ENCODE measurements at regions not wholly inside any gene's neighbourhood (a gene's known extent, or its start where the extent isn't known, plus 50 kb on each side); places are given as distances from the start of the nearest gene placed in this dataset.

GRCh38 chr2:41000374-41000773, 548.5 kb upstream of the SLC8A1 start:
- ChIA-PET CTCF (no interaction called here), POLR2A (no interaction called here)
- DNase-seq (ENCODE audit: low read depth in 1 of 2, low spot score in 1 of 2) (no peak), FAIRE-seq (no peak), ATAC-seq (no peak)
- TF ChIP-seq CTCF (IDR thresholded peaks at IDR 0.05), result no peak
- TF ChIP-seq ATOH8 (CRISPR knock-in tag; IDR thresholded peaks at IDR 0.05; ENCODE audit: low read depth), result no peak
- no peak for TF ChIP-seq POLR2A (IDR thresholded peaks at IDR 0.05; ENCODE audit: low read length)
- TF ChIP-seq RARB (CRISPR knock-in tag; IDR thresholded peaks at IDR 0.05), result no peak
- TF ChIP-seq FOSB (CRISPR knock-in tag; IDR thresholded peaks at IDR 0.05), result no peak
- TF ChIP-seq TP53 (CRISPR knock-in tag; IDR thresholded peaks at IDR 0.05), result no peak
- no peak for TF ChIP-seq CBX2 (IDR thresholded peaks at IDR 0.05; ENCODE audit: borderline replicate concordance, low read depth)
- TF ChIP-seq RAD21 (conservative IDR thresholded peaks at IDR 0.05 in 1 of 2, IDR thresholded peaks at IDR 0.05 in 1 of 2), result no peak
- no peak for TF ChIP-seq HOXB5 (CRISPR knock-in tag; IDR thresholded peaks at IDR 0.05)
- TF ChIP-seq JUNB (IDR thresholded peaks at IDR 0.05), result no peak
- no peak for TF ChIP-seq HDAC2 (IDR thresholded peaks at IDR 0.05)
- TF ChIP-seq GATA3 (IDR thresholded peaks at IDR 0.05; ENCODE audit: borderline replicate concordance), result no peak
- no peak for TF ChIP-seq MYC (IDR thresholded peaks at IDR 0.05; ENCODE audit: borderline replicate concordance, low read length)
- TF ChIP-seq ESRRA (IDR thresholded peaks at IDR 0.05; ENCODE audit: borderline replicate concordance, low read length), result no peak
- no peak for TF ChIP-seq ZFP36 (IDR thresholded peaks at IDR 0.05; ENCODE audit: borderline replicate concordance, partially characterized antibody)
- Histone ChIP-seq H3K4me1 (no peaks in the 10 kb centered on the region), H3K9me3 (no peaks in the 10 kb centered on the region), H3K27ac (no peak overlapping the region), H3K4me3 (no peak overlapping the region), H3K4me2 (no peak overlapping the region)
- WGBS (ENCODE audit: missing lambda C conversion rate), result 0% methylated on average over 1 of the region's 1 CpG

GRCh38 chr2:41000906-41001305, 549.0 kb upstream of the SLC8A1 start:
- ATAC-seq (no peak), DNase-seq (ENCODE audit: low read depth in 1 of 2, low spot score in 1 of 2) (no peak), FAIRE-seq (no peak)
- TF ChIP-seq RFX5 (IDR thresholded peaks at IDR 0.05) (no peak), TP53 (CRISPR knock-in tag; IDR thresholded peaks at IDR 0.05) (no peak), ZSCAN20 (CRISPR knock-in tag; IDR thresholded peaks at IDR 0.05) (no peak), USF2 (IDR thresholded peaks at IDR 0.05) (no peak), KDM1A (IDR thresholded peaks at IDR 0.05; ENCODE audit: low read depth) (no peak), REST (IDR thresholded peaks at IDR 0.05) (no peak), BHLHE40 (IDR thresholded peaks at IDR 0.05; ENCODE audit: low read depth, low read length) (no peak), GATA3 (IDR thresholded peaks at IDR 0.05; ENCODE audit: borderline replicate concordance) (no peak), MAZ (IDR thresholded peaks at IDR 0.05; ENCODE audit: borderline replicate concordance, low read depth, low read length) (no peak), ELK1 (IDR thresholded peaks at IDR 0.05; ENCODE audit: low read depth, low read length) (no peak), ZNF302 (CRISPR knock-in tag; IDR thresholded peaks at IDR 0.05) (no peak), MAFK (IDR thresholded peaks at IDR 0.05; ENCODE audit: partially characterized antibody) (no peak), SREBF2 (IDR thresholded peaks at IDR 0.05) (no peak), EHF (CRISPR knock-in tag; IDR thresholded peaks at IDR 0.05) (no peak), HEYL (CRISPR knock-in tag; IDR thresholded peaks at IDR 0.05) (no peak)
- ChIA-PET CTCF (no interaction called here), POLR2A (no interaction called here)
- H3K4me1 ChIP-seq, result no peaks in the 10 kb centered on the region
- WGBS (ENCODE audit: missing lambda C conversion rate), result 6% methylated on average over 2 of the region's 2 CpGs
- H3K4me3 ChIP-seq, result no peak overlapping the region
- no peak overlapping the region for H3K4me2 ChIP-seq
- H3K9me3 ChIP-seq, result no peaks in the 10 kb centered on the region
- no peak overlapping the region for H3K27ac ChIP-seq

Measured in A549 (cell line).